ENCODE measurements at regions not wholly inside any gene's neighbourhood (a gene's known extent, or its start where the extent isn't known, plus 50 kb on each side); places are given as distances from the start of the nearest gene placed in this dataset.

GRCh38 chr13:105642511-105642958 is 892.9 kb downstream of the EFNB2 start:
- no peak overlapping the region for H3K27ac ChIP-seq (ENCODE audit: insufficient read depth, low read length, poor library complexity, severe bottlenecking)

GRCh38 chr13:105641121-105641520 is 894.3 kb downstream of the EFNB2 start:
- Histone ChIP-seq H3K4me1 (ENCODE audit: control insufficient read depth, insufficient read depth, low read length, poor library complexity, severe bottlenecking) (no peaks in the 10 kb centered on the region), H3K27me3 (replicated peaks; ENCODE audit: control insufficient read depth, insufficient read depth, low read length, poor library complexity, severe bottlenecking) (no peaks in the 10 kb centered on the region), H3K4me3 (ENCODE audit: insufficient read depth, low read depth, low read length, poor library complexity, severe bottlenecking) (no peak overlapping the region), H3K27ac (ENCODE audit: insufficient read depth, low read length, poor library complexity, severe bottlenecking) (no peak overlapping the region), H3K9me3 (ENCODE audit: control insufficient read depth, low read length) (peaks cover 2% of the 10 kb centered on the region), H3K36me3 (ENCODE audit: control insufficient read depth, insufficient read depth, low read length) (no peaks in the 10 kb centered on the region)
- no peak for DNase-seq

More at GRCh38 chr13:105642511-105642958, 892.9 kb downstream of the EFNB2 start:
- no peak for DNase-seq
- Histone ChIP-seq H3K9me3 (ENCODE audit: control insufficient read depth, low read length) (peaks cover 4% of the 10 kb centered on the region), H3K4me1 (ENCODE audit: control insufficient read depth, insufficient read depth, low read length, poor library complexity, severe bottlenecking) (no peaks in the 10 kb centered on the region), H3K4me3 (ENCODE audit: insufficient read depth, low read depth, low read length, poor library complexity, severe bottlenecking) (no peak overlapping the region), H3K36me3 (ENCODE audit: control insufficient read depth, insufficient read depth, low read length) (no peaks in the 10 kb centered on the region), H3K27me3 (replicated peaks; ENCODE audit: control insufficient read depth, insufficient read depth, low read length, poor library complexity, severe bottlenecking) (no peaks in the 10 kb centered on the region)

- no peak for DNase-seq
- Histone ChIP-seq H3K4me3 (ENCODE audit: insufficient read depth, low read depth, low read length, poor library complexity, severe bottlenecking) (no peak overlapping the region), H3K9me3 (ENCODE audit: control insufficient read depth, low read length) (no peaks in the 10 kb centered on the region), H3K27me3 (replicated peaks; ENCODE audit: control insufficient read depth, insufficient read depth, low read length, poor library complexity, severe bottlenecking) (no peaks in the 10 kb centered on the region), H3K4me1 (ENCODE audit: control insufficient read depth, insufficient read depth, low read length, poor library complexity, severe bottlenecking) (no peaks in the 10 kb centered on the region), H3K27ac (ENCODE audit: insufficient read depth, low read length, poor library complexity, severe bottlenecking) (no peak overlapping the region), H3K36me3 (ENCODE audit: control insufficient read depth, insufficient read depth, low read length) (no peaks in the 10 kb centered on the region)
Measured at GRCh38 chr13:105638426-105638825, 897.0 kb downstream of the EFNB2 start.

GRCh38 chr13:105634059-105634458 is 901.4 kb downstream of the EFNB2 start:
- no peaks in the 10 kb centered on the region for H3K27me3 ChIP-seq (replicated peaks; ENCODE audit: control insufficient read depth, insufficient read depth, low read length, poor library complexity, severe bottlenecking)
- H3K36me3 ChIP-seq (ENCODE audit: control insufficient read depth, insufficient read depth, low read length), result no peaks in the 10 kb centered on the region
- no peaks in the 10 kb centered on the region for H3K4me1 ChIP-seq (ENCODE audit: control insufficient read depth, insufficient read depth, low read length, poor library complexity, severe bottlenecking)
- H3K4me3 ChIP-seq (ENCODE audit: insufficient read depth, low read depth, low read length, poor library complexity, severe bottlenecking), result no peak overlapping the region
- DNase-seq, result no peak
- H3K27ac ChIP-seq (ENCODE audit: insufficient read depth, low read length, poor library complexity, severe bottlenecking), result no peak overlapping the region
- no peaks in the 10 kb centered on the region for H3K9me3 ChIP-seq (ENCODE audit: control insufficient read depth, low read length)

GRCh38 chr13:105630431-105630830 is 905.0 kb downstream of the EFNB2 start:
- no peak overlapping the region for H3K27ac ChIP-seq (ENCODE audit: insufficient read depth, low read length, poor library complexity, severe bottlenecking)
- H3K27me3 ChIP-seq (replicated peaks; ENCODE audit: control insufficient read depth, insufficient read depth, low read length, poor library complexity, severe bottlenecking), result no peaks in the 10 kb centered on the region
- no peak overlapping the region for H3K4me3 ChIP-seq (ENCODE audit: insufficient read depth, low read depth, low read length, poor library complexity, severe bottlenecking)
- H3K4me1 ChIP-seq (ENCODE audit: control insufficient read depth, insufficient read depth, low read length, poor library complexity, severe bottlenecking), result no peaks in the 10 kb centered on the region
- H3K9me3 ChIP-seq (ENCODE audit: control insufficient read depth, low read length), result no peaks in the 10 kb centered on the region
- DNase-seq, result no peak
- H3K36me3 ChIP-seq (ENCODE audit: control insufficient read depth, insufficient read depth, low read length), result no peaks in the 10 kb centered on the region

GRCh38 chr13:105627270-105627669 is 908.2 kb downstream of the EFNB2 start:
- DNase-seq, result no peak
- H3K27me3 ChIP-seq (replicated peaks; ENCODE audit: control insufficient read depth, insufficient read depth, low read length, poor library complexity, severe bottlenecking), result no peaks in the 10 kb centered on the region
- no peaks in the 10 kb centered on the region for H3K4me1 ChIP-seq (ENCODE audit: control insufficient read depth, insufficient read depth, low read length, poor library complexity, severe bottlenecking)
- no peak overlapping the region for H3K27ac ChIP-seq (ENCODE audit: insufficient read depth, low read length, poor library complexity, severe bottlenecking)
- no peaks in the 10 kb centered on the region for H3K36me3 ChIP-seq (ENCODE audit: control insufficient read depth, insufficient read depth, low read length)
- no peaks in the 10 kb centered on the region for H3K9me3 ChIP-seq (ENCODE audit: control insufficient read depth, low read length)
- no peak overlapping the region for H3K4me3 ChIP-seq (ENCODE audit: insufficient read depth, low read depth, low read length, poor library complexity, severe bottlenecking)

- H3K4me1 ChIP-seq (ENCODE audit: control insufficient read depth, insufficient read depth, low read length, poor library complexity, severe bottlenecking), result no peaks in the 10 kb centered on the region
- H3K4me3 ChIP-seq (ENCODE audit: insufficient read depth, low read depth, low read length, poor library complexity, severe bottlenecking), result no peak overlapping the region
- no peak overlapping the region for H3K27ac ChIP-seq (ENCODE audit: insufficient read depth, low read length, poor library complexity, severe bottlenecking)
- no peak for DNase-seq
- H3K27me3 ChIP-seq (replicated peaks; ENCODE audit: control insufficient read depth, insufficient read depth, low read length, poor library complexity, severe bottlenecking), result no peaks in the 10 kb centered on the region
- no peaks in the 10 kb centered on the region for H3K9me3 ChIP-seq (ENCODE audit: control insufficient read depth, low read length)
- H3K36me3 ChIP-seq (ENCODE audit: control insufficient read depth, insufficient read depth, low read length), result no peaks in the 10 kb centered on the region
Measured at GRCh38 chr13:105625691-105626090, 909.8 kb downstream of the EFNB2 start.

GRCh38 chr13:105616333-105617075 is 919.0 kb downstream of the EFNB2 start:
- Histone ChIP-seq H3K4me1 (ENCODE audit: control insufficient read depth, insufficient read depth, low read length, poor library complexity, severe bottlenecking) (no peaks in the 10 kb centered on the region), H3K27me3 (replicated peaks; ENCODE audit: control insufficient read depth, insufficient read depth, low read length, poor library complexity, severe bottlenecking) (no peaks in the 10 kb centered on the region), H3K36me3 (ENCODE audit: control insufficient read depth, insufficient read depth, low read length) (no peaks in the 10 kb centered on the region), H3K4me3 (ENCODE audit: insufficient read depth, low read depth, low read length, poor library complexity, severe bottlenecking) (no peak overlapping the region), H3K27ac (ENCODE audit: insufficient read depth, low read length, poor library complexity, severe bottlenecking) (no peak overlapping the region), H3K9me3 (ENCODE audit: control insufficient read depth, low read length) (no peaks in the 10 kb centered on the region)
- no peak for DNase-seq

- Histone ChIP-seq H3K36me3 (ENCODE audit: control insufficient read depth, insufficient read depth, low read length) (no peaks in the 10 kb centered on the region), H3K27me3 (replicated peaks; ENCODE audit: control insufficient read depth, insufficient read depth, low read length, poor library complexity, severe bottlenecking) (no peaks in the 10 kb centered on the region), H3K27ac (ENCODE audit: insufficient read depth, low read length, poor library complexity, severe bottlenecking) (no peak overlapping the region), H3K4me1 (ENCODE audit: control insufficient read depth, insufficient read depth, low read length, poor library complexity, severe bottlenecking) (no peaks in the 10 kb centered on the region), H3K9me3 (ENCODE audit: control insufficient read depth, low read length) (no peaks in the 10 kb centered on the region), H3K4me3 (ENCODE audit: insufficient read depth, low read depth, low read length, poor library complexity, severe bottlenecking) (no peak overlapping the region)
- DNase-seq, result no peak
Measured at GRCh38 chr13:105612541-105612940, 922.9 kb downstream of the EFNB2 start.

GRCh38 chr13:105611424-105611823 is 924.0 kb downstream of the EFNB2 start:
- Histone ChIP-seq H3K36me3 (ENCODE audit: control insufficient read depth, insufficient read depth, low read length) (no peaks in the 10 kb centered on the region), H3K4me3 (ENCODE audit: insufficient read depth, low read depth, low read length, poor library complexity, severe bottlenecking) (no peak overlapping the region), H3K27ac (ENCODE audit: insufficient read depth, low read length, poor library complexity, severe bottlenecking) (no peak overlapping the region), H3K9me3 (ENCODE audit: control insufficient read depth, low read length) (no peaks in the 10 kb centered on the region), H3K27me3 (replicated peaks; ENCODE audit: control insufficient read depth, insufficient read depth, low read length, poor library complexity, severe bottlenecking) (no peaks in the 10 kb centered on the region), H3K4me1 (ENCODE audit: control insufficient read depth, insufficient read depth, low read length, poor library complexity, severe bottlenecking) (no peaks in the 10 kb centered on the region)
- no peak for DNase-seq
